H1 (cell line): ENCODE measurements at regions not wholly inside any gene's neighbourhood (a gene's known extent, or its start where the extent isn't known, plus 50 kb on each side); places are given as distances from the start of the nearest gene placed in this dataset.

Experiments used
- CBX5 ChIP-seq: fragments of 300-800, 300-1000 bp; sonication (generic); IDR thresholded peaks from 2 replicates; pipeline ENCODE4 v1.7.1; 2016; ENCODE audit warnings: antibody characterized with exemption, low read length, low read depth
- EP300 ChIP-seq, 2 experiments: IDR thresholded peaks; 1 replicate in 1 of 2; 2 replicates in 1 of 2; pipeline ENCODE4 v1.6.1; 2011 to 2012; ENCODE audit warnings: low read depth in 2 of 2, low read length in 2 of 2, mild to moderate bottlenecking in 2 of 2, borderline replicate concordance in 1 of 2, inconsistent platforms in 1 of 2, moderate library complexity in 1 of 2
- POLR2AphosphoS5 ChIP-seq: IDR thresholded peaks from 2 replicates; pipeline ENCODE4 v1.6.1; 2011; ENCODE audit warnings: low read depth, low read length
- TCF12 ChIP-seq: IDR thresholded peaks from 2 replicates; pipeline ENCODE4 v1.6.1; 2011; ENCODE audit warnings: low read depth, mild to moderate bottlenecking, low read length

GRCh38 chr4:156103311-156103710 is 149.6 kb upstream of the CTSO start:
- TF ChIP-seq EP300 (IDR thresholded peaks at IDR 0.05; ENCODE audit: borderline replicate concordance in 1 of 2, low read depth in 2 of 2, low read length in 2 of 2) = no peak
- TF ChIP-seq TCF12 = no peak
- no peak for TF ChIP-seq POLR2AphosphoS5
- no peak for TF ChIP-seq CBX5
